Endometrial microvascular endothelial cells (primary cell): ENCODE measurements at regions not wholly inside any gene's neighbourhood (a gene's known extent, or its start where the extent isn't known, plus 50 kb on each side); places are given as distances from the start of the nearest gene placed in this dataset.

Experiments
- in situ Hi-C: cut with HindIII; loops from 2 replicates; pipeline ENCODE4 v1.10.0; 2017; ENCODE audit warnings: low sequenced_read_pairs, low pct_unique_long_range_greater_than_20kb; ENCODE audit errors: inconsistent ontology term

DNA sequence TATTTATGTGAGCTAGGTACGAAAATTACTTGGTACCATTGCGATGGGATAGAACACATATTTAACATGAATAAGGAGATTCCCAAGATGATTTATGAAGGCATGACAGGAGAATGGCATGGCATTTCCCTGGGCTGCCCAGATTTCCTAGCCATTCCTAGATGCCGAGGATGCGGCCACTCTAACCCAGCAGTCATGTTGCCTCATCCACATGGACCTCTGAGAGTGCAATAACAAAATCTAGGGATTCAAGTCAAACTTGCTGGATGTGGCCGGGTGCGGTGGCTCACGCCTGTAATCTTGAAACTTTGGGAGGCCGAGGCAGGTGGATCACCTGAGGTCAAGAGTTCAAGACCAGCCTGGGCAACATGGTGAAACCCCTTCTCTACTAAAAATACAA is 110.8 kb upstream of the ARL4C start:
- in situ Hi-C loops = no loop called here

DNA sequence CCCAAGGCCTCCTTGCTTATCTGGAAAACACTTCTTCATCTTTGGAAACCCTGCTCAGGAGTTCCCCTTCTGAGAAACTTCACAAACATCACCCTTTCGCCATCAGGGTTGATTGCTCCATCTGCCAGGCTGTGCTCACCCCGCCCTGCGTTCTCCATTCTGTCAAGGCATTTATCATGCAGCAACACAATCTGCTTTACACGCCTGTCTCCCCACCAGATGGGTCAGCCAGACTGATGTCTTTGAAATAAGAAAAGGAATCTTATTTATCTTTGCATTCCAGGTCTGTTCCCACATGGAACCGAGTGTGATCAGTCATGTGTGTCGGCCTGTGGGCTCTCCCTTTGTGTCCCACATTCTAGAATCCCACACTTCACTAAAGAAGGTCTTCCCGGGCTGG is 110.0 kb upstream of the ARL4C start:
- in situ Hi-C loops = no loop called here

DNA sequence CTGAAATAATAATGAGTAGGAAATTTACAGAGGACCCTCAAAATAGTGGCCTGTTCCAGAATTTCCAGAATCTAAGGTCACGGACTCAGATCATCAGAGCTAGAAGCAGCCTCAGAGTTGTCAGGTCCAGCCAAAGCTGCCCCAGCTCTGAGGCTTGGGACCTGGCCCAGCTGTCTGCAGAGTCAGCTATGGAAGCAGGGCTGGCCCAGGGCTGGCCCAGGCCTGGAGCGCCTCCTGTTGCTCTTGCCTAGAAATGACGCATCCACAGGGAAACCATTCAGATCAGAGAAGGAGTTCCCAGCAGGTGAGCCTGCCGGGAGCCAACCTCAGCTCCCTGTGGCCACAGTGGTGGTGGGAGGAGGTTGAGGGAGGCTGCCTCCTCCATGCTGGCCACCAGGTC is 106.7 kb upstream of the ARL4C start:
- in situ Hi-C loops = no loop called here

DNA sequence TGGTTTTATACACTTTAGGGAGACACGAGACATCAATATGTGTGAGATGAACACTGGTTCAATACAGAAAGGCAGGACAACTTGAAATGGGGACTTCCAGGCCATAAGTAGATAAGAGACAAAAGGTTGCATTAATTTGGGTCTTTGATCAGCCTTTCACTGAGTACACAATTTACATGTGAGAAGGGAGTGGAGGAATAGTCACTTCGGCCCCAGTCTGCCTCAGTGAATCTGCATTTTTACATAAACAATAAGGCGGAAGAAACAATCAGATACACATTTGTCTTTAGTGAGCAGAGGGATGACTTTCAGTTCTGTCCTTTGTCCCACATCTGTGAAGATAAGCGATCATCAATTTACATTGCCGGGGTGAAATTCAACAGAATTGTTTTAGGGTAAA is 104.3 kb upstream of the ARL4C start:
- in situ Hi-C loops = no loop called here

DNA sequence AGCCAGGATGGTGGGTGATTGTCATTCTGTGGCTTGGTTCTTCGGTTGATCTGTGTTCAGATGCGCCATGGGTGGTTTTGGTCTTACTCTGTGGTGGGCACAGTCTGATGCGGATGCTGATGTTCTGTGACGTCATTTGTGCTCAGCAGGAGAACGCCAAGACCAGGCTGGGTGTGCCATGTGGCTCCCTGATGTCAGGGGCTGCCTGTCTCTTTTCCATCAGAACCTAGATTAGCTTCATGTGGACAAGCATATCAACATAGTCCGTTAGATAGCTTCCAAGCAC is 100.6 kb upstream of the ARL4C start:
- in situ Hi-C loops = loop anchor here (25.0 kb wide), 1 partner anchor 515 kb away; no protein-coding TSS in a partner anchor

DNA sequence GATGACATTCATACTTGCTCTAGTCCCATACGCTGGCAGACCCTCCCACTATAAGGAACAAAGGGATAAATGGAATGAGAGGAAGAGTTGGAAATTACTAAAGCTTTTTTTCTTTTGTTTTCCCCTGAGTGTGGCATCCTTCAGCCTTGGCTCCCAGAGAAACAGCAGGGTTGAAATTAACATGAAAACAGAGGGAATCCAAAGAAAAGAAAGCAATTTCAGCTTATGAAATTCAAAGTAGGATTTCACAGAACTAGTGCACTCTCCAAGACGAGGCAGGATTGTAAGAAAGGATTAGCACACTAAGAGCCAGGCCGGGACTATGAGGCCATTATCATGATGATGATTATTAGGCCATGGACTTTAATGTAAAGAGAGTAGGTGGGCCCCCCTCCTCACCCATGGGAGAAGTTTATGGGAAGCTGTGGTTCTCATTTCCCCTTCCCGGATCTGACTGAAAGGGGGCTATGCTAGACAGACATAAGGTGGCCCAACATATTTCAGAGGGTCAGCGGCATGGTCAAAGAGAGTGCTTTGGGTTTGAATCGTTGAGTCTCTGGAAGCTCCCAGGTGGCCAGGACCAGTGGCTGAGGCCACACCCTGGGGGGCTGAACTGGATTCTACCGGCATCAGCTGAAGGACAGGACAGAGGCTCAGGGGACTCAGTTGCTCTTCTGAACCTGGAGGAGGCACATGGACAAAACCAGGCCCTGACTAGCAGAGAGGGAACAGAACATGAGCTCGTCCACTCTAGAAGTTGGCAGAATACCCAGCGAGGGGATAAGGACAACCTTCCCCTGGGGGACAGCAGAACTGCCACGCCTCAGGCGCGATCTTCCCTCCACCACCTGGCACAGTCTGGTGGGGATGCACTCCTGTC is 100.1 kb upstream of the ARL4C start:
- in situ Hi-C loops = loop anchor here (25.0 kb wide), 1 partner anchor 515 kb away; no protein-coding TSS in a partner anchor

DNA sequence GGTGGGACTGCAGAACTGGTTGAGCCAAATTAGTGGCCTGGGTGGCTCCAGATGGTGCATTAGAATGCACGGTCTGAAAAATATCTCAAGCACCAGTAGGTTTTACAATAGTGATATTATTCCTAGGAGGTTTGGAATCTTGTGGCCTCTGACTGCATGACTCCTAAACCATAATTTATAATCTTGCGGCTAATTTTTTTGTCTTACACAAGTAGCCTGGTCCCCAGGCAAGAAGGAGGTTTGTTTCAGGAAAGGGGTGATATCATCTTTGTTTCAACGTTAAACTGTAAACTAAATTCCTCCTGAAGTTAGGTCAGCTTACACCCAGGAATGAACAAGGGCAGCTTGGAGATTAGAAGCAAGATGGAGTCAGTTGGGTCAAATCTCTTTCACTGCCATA is 98.9 kb upstream of the ARL4C start:
- in situ Hi-C loops = loop anchor here (25.0 kb wide), 1 partner anchor 516 kb away; no protein-coding TSS in a partner anchor

DNA sequence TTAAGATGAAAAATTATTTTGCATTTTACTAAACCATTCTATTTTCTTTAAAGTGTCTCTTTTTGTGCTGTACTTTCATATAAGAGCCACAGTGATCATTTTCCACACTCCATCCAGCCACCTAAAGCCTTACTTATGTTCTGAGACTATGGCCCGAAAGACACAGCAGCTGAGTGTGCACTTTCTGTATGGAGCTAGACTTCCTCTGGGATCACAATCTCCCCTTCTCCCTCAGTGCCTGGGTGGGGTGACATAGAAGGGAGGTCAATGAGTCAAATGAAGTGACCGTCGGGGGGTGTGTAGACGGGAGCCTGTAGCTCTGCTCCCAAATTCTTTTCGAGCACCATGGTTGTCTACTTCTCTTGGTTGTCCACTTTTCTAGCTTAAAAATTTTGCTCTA is 97.8 kb upstream of the ARL4C start:
- in situ Hi-C loops = loop anchor here (25.0 kb wide), 1 partner anchor 518 kb away; no protein-coding TSS in a partner anchor

DNA sequence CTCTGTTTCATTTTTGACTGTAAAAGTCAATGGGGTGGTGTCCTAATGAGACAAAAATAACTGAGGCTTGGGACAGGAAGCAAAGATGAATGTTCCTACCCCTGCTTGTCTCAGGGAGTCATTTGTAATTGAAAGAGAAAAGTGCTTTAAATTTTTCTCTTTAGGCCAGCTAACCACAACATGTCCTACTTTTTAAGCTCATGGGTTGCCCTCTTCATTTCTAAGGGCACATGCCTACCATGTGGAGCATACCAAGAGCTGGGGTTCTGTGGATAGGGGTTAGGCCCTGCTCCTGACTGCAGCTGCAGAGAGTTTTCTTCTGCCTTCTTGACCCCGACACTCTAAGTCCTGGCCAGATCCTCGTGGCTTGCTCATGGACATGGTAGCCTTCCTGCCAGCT is 96.8 kb upstream of the ARL4C start:
- in situ Hi-C loops = loop anchor here (25.0 kb wide), 1 partner anchor 519 kb away; no protein-coding TSS in a partner anchor

DNA sequence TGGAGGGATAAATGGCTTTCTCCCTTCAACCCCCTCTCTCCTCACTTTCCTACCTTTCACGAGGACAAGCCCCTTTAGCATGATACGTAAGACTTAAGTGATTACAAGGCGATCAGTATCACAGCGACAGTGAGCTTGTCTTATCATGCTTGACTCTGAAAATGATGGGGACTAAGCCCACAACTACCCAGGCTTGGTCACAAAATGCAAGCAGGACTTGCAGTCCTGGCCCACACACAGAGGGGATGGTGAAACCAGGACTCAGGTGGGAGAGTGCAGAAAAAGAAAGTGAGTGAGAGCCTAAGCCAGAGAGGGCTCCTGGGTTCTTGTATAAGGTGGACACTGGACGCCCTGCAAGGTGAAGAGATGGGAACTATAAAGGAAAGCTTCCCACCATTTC is 95.7 kb upstream of the ARL4C start:
- in situ Hi-C loops = loop anchor here (25.0 kb wide), 1 partner anchor 520 kb away; no protein-coding TSS in a partner anchor

DNA sequence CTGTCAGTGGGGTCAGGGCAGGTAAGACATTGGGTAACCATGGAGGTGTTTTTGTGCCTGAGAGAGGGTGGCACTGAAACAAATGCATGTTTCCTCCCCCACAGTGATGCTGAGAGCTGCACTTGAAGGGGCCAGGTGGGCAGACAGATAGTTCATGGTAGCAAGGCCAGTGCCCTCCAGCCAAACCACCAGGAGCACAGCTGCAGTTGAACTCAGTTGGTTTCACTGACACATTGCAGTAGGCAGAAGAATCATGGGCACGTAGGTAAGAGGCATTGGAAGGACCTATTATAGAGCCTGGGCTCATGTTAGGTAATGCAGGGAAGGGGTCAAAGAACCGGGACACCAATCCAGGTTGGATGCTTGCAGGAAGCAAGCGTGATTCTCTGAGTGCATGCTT is 93.2 kb upstream of the ARL4C start:
- in situ Hi-C loops = loop anchor here (25.0 kb wide), 1 partner anchor 522 kb away; no protein-coding TSS in a partner anchor

DNA sequence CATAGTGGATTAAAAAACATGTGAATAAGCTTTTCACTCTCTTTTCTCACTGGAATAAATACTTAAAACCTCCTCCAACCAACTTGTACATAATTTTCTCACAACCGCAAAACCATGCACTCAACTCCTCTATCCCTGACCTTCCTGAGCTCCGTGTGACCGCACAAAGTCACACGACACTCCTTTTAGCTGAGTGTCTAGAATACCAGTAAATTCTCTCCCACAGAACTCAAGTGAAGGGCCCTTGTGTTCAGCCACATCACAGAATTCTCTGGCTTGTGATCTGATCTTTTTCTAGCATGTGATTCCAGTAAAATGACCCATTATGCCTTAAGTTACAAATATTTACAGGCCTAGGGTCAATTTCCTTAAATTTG is 91.2 kb upstream of the ARL4C start:
- in situ Hi-C loops = loop anchor here (25.0 kb wide), 1 partner anchor 524 kb away; no protein-coding TSS in a partner anchor

DNA sequence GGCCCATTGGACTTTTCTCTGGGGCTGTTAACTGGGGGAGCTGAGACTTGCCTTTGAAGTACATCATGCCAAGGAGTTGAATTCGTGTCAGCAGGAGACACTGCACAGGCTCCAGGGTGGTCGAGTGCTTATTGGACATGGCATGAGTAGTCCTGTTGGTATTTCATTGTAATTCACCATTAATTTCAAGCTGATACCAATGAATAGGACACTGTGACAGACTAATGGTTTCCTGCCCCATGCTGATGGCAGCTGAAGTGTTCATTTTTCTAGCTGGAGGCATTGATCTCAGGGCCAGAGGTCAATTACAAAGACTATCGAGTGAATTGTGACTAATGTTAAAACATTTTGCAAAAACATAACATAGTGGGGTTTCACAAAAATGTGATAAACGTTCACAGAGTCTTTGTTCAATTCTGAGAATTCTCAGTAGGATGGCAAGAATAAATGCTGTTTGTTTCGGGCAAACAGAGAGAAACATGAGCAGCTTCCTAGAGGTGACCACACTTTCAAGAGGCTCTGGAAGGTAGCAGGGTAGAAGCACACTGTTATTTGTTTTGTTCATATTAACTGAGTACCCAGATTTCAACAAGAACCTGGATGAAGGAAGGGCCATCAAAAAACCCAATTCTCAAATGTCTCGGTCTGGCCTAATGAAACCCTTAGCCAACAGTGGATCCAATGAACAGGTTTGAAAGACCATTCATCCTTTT is 90.6 kb upstream of the ARL4C start:
- in situ Hi-C loops = loop anchor here (25.0 kb wide), 1 partner anchor 525 kb away; no protein-coding TSS in a partner anchor

DNA sequence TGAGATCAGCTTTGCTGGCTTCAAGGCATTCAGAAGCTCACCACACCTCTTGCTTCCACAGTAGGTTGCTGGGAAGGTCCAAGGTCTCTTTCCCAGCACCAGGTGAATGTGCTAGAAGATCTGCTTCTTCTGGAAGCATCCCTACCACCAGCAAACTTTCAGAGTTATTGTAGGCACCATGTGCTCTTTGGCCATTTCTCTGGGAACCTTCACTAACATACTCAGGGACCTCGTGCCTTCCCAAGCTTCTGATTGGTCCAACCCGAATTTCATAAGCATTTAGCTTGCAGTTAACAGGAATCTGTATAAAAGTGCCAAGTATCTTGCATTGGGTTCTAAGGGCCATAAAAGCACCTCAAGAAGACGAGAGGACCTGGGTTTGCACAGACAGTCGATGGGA is 86.5 kb upstream of the ARL4C start:
- in situ Hi-C loops = loop anchor here (25.0 kb wide), 1 partner anchor 529 kb away; no protein-coding TSS in a partner anchor

DNA sequence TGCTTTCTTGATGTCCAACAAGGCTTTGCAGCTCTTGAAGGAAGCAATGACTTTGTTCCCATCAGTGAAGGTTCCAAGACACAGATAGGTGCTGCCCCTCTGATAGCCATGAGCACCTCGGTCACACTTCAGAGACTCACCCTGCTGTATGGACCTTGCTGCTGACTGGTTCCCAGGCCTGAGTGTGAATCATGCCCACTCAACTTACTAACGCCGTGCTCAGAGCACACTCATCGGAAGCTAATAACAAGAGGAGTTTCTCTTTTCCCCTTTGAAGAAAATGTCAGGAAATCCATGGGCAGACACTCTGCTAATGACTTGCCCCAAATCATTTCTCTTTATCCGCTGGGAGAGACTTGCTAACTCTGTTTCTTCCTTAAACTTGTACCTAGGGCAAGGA is 83.8 kb upstream of the ARL4C start:
- in situ Hi-C loops = loop anchor here (25.0 kb wide), 1 partner anchor 532 kb away; no protein-coding TSS in a partner anchor

DNA sequence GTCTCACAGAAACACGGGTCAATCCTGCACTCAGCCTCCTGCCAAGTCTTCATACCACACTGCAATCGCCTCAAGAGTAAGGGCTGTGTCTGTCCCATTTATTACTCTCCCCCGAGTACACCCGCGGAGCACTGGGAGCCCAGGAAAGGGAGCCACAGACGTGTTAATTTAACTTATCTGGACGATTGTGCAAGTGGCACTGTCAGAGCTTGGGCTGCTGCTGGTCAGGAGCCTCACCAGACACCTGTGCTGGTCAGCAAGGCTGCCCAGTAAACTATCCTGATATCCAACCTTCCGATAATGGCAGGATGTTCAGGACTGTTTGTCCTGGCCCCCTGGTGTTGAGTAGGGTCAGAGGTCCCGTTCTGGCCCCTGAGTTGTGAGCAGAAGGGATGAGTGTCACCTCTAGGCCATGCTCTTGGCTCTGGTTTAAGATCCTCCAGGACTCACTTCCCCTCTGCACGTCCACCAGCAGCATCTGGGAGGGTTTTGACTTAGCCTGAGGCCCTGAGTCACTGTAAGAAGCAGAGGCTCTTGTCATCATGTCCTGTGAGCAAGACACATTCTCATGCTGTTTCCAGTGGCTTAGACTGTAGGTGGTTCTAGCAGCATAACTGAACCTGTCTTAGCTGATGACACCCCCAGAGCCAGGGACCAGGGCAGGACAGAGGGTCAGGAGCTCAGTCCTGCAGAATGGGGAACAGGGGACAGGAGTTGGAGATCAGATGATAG is 82.5 kb upstream of the ARL4C start:
- in situ Hi-C loops = loop anchor here (25.0 kb wide), 1 partner anchor 533 kb away; no protein-coding TSS in a partner anchor

DNA sequence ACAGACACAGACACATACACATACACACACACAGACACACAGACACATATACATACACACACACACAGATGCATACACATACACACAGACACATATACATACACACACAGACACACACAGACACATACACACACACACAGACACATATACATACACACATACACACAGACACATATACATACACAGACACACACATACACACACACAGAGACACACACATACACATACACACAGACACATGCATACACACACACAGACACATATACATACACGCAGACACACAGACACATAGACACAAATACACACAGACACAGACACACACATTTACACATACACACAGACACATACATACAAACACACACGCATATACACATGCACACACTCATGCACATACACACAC is 81.5 kb upstream of the ARL4C start:
- in situ Hi-C loops = loop anchor here (25.0 kb wide), 1 partner anchor 534 kb away; no protein-coding TSS in a partner anchor

DNA sequence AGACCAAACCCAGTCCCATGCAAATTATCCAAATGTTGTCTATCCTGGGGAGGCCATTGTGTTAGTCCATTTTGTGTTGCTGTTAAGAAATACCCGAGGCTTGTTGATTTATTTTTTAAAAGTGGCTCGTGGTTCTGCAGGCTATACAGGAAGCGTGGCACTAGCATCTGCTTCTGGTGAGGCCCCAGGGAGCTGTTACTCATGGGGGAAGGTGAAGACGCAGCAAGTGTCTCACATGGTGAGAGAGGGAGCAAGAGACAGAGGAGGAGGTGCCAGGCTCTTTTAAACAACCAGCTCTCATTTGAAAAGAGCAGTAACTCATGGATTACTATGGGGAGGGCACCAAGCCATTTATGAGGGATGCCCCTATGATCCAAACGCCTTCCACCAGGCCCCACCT is 80.3 kb upstream of the ARL4C start:
- in situ Hi-C loops = loop anchor here (25.0 kb wide), 1 partner anchor 535 kb away; no protein-coding TSS in a partner anchor
